OCI-LY3 (cell line): ENCODE measurements at regions not wholly inside any gene's neighbourhood (a gene's known extent, or its start where the extent isn't known, plus 50 kb on each side); places are given as distances from the start of the nearest gene placed in this dataset.

Source experiments
- EZH2phosphoT487 ChIP-seq: fragments of 200-600 bp; shearing (Covaris generic); IDR thresholded peaks from 2 replicates; pipeline ENCODE4 v1.6.1; 2018; ENCODE audit warnings: antibody characterized with exemption, mixed run types, low read depth
- TF ChIP-seq, protein P1 (sequence below): fragments of 200-600, 300-600 bp; sonication (generic); IDR thresholded peaks from 2 replicates; pipeline ENCODE4 v1.5.1; 2014; ENCODE audit warnings: antibody characterized with exemption, low read length, low read depth

DNA sequence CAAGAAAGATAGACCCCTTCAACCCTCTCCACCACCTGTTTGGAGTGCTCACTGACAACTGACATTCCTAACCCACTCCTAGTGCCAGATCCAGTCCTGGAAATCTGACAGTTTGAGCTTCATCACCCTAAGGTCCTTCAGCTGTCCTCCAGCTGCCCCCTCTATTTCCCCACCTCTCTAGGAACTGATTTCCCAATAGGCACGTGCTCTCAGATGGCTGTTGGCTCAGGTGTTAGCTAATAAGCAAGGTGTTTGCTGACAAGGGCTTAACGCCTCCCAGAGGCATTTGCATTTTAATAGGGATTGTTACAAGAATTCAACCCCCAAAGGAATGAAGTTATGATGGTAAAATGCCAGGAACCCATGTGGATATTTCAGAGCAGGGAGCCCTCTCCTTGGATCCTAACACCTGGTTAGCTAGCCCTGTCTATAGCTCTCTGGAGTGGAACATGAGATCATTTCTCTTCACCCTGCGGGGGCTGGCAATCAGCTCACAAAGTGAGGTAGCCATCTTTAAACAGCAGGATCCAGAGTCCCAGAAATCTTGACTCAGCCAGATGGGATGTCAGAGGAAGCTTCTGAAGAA, 348.5 kb upstream of the SFRP2 start:
- TF ChIP-seq, protein P1, sequence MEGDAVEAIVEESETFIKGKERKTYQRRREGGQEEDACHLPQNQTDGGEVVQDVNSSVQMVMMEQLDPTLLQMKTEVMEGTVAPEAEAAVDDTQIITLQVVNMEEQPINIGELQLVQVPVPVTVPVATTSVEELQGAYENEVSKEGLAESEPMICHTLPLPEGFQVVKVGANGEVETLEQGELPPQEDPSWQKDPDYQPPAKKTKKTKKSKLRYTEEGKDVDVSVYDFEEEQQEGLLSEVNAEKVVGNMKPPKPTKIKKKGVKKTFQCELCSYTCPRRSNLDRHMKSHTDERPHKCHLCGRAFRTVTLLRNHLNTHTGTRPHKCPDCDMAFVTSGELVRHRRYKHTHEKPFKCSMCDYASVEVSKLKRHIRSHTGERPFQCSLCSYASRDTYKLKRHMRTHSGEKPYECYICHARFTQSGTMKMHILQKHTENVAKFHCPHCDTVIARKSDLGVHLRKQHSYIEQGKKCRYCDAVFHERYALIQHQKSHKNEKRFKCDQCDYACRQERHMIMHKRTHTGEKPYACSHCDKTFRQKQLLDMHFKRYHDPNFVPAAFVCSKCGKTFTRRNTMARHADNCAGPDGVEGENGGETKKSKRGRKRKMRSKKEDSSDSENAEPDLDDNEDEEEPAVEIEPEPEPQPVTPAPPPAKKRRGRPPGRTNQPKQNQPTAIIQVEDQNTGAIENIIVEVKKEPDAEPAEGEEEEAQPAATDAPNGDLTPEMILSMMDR, result no peak
- TF ChIP-seq EZH2phosphoT487, result no peak
